ENCODE measurements at regions not wholly inside any gene's neighbourhood (a gene's known extent, or its start where the extent isn't known, plus 50 kb on each side); places are given as distances from the start of the nearest gene placed in this dataset.

DNA sequence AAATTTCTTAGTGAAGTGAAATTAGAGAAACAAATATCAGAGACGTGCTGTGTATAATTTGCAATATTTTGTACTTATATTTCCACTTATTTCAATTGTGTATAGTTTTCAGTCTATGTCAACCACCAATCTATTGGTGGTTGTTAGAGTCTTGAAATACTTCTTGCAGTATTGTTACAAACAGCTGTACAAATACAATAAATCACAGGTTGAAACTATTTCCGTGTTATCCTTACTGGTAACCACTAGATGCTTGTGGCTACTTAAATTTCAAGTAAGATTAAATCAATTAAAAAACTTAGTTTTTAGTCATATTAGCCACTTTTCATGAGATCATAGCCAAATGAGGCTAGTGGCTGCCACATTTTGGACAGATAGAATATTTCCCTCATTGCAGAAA, 520.5 kb downstream of the GBA3 start:
- no peak for DNase-seq
- Histone ChIP-seq H3K4me1 (no peaks in the 10 kb centered on the region), H3K4me3 (no peak overlapping the region), H3K27ac (no peak overlapping the region), H3K27me3 (ENCODE audit: low read depth) (no peaks in the 10 kb centered on the region), H3K36me3 (no peaks in the 10 kb centered on the region), H3K9me3 (no peaks in the 10 kb centered on the region)
- ATAC-seq = no peak
- no peak for TF ChIP-seq CTCF (IDR thresholded peaks at IDR 0.05)
- intact Hi-C loops (cut with DNase I) = no loop called here

- H3K27ac ChIP-seq = no peak overlapping the region
- H3K36me3 ChIP-seq = no peaks in the 10 kb centered on the region
- H3K4me1 ChIP-seq = no peaks in the 10 kb centered on the region
- ATAC-seq (no peak), DNase-seq (no peak)
- no peaks in the 10 kb centered on the region for H3K9me3 ChIP-seq
- H3K27me3 ChIP-seq (ENCODE audit: low read depth) = no peaks in the 10 kb centered on the region
- no peak overlapping the region for H3K4me3 ChIP-seq
- intact Hi-C loops (cut with DNase I) = no loop called here
- no peak for TF ChIP-seq CTCF (IDR thresholded peaks at IDR 0.05)
These were observed 519.8 kb downstream of the GBA3 start for GRCh38 chr4:23212558-23212957.

DNA sequence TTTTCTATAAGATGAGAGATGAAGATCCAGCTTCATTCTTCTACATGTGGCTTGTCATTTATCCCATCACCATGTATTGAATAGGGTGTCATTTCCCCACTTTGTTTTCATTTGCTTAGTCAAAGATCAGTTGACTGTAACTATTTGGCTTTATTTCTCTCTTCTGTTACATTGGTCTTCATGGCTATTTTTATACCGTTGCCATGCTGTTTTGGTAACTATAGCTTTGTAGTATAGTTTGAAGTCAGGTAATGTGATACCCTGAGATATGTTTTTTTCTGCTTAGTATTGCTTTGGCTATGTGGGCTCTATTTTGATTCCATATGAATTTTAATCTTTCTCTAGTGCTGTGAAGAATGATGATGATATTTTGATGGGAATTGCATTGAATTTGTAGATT, 514.3 kb downstream of the GBA3 start:
- Histone ChIP-seq H3K4me1 (no peaks in the 10 kb centered on the region), H3K27me3 (ENCODE audit: low read depth) (no peaks in the 10 kb centered on the region), H3K36me3 (no peaks in the 10 kb centered on the region), H3K4me3 (no peak overlapping the region), H3K27ac (no peak overlapping the region), H3K9me3 (peaks cover 16% of the 10 kb centered on the region)
- intact Hi-C loops (cut with DNase I) = no loop called here
- no peak for TF ChIP-seq CTCF (IDR thresholded peaks at IDR 0.05)
- DNase-seq (no peak), ATAC-seq (no peak)

DNA sequence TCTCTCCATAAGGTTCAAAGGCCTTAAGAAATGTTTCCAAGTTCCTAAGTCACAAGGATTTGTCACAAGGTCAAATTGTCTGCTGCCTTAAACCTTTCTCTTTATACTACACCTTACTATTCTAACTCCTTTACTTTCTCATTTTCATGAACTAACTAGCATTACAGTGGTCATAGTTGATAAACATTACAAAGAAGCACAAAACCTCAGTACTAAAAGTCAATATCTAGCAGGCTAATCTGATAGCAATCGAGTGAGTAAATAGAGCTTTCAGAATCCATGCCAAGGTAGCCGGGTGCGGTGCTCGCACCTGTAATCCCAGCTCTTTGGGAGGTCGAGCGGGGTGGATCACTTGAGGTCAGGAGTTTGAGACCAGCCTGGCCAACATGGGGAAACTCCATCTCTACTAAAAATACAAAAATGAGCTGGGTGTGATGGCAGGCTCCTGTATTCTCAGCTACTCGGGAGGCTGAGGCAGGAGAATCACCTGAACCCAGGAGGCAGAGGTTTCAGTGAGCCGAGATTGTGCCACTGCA, 510.0 kb downstream of the GBA3 start:
- intact Hi-C loops (cut with DNase I) = no loop called here
- no peak for TF ChIP-seq CTCF (IDR thresholded peaks at IDR 0.05)
- Histone ChIP-seq H3K4me1 (no peaks in the 10 kb centered on the region), H3K36me3 (no peaks in the 10 kb centered on the region), H3K27me3 (ENCODE audit: low read depth) (no peaks in the 10 kb centered on the region), H3K4me3 (no peak overlapping the region), H3K9me3 (peaks cover 16% of the 10 kb centered on the region), H3K27ac (no peak overlapping the region)
- DNase-seq (no peak), ATAC-seq (no peak)

DNA sequence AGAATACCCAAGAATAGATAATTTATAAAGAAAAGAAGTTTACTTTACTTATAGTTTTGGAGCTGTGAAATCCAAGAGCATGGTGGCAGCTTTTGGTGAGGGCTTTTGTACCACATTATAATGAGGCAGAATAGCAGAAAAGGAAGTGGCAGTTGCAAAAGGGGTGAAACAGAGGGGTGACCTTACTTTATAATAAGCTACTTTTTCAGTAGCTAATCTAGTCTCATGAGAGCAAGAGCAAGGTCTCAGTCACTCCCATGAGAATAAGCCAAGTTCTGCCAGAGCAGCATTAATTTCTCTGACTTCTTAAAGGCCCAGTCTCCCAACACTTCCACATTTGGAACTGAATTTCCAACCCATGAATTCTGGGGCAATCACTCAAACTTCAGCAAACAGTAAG, 502.0 kb downstream of the GBA3 start:
- no peaks in the 10 kb centered on the region for H3K4me1 ChIP-seq
- intact Hi-C loops (cut with DNase I) = no loop called here
- ATAC-seq (no peak), DNase-seq (no peak)
- H3K36me3 ChIP-seq = no peaks in the 10 kb centered on the region
- no peak overlapping the region for H3K4me3 ChIP-seq
- TF ChIP-seq CTCF (IDR thresholded peaks at IDR 0.05) = no peak
- H3K27ac ChIP-seq = no peak overlapping the region
- H3K27me3 ChIP-seq (ENCODE audit: low read depth) = no peaks in the 10 kb centered on the region
- no peaks in the 10 kb centered on the region for H3K9me3 ChIP-seq

GRCh38 chr4:23174179-23174578, 481.4 kb downstream of the GBA3 start:
- Histone ChIP-seq H3K27ac (no peak overlapping the region), H3K27me3 (ENCODE audit: low read depth) (no peaks in the 10 kb centered on the region), H3K36me3 (no peaks in the 10 kb centered on the region), H3K4me1 (no peaks in the 10 kb centered on the region), H3K9me3 (no peaks in the 10 kb centered on the region), H3K4me3 (no peak overlapping the region)
- intact Hi-C loops (cut with DNase I) = no loop called here
- ATAC-seq (no peak), DNase-seq (no peak)
- no peak for TF ChIP-seq CTCF (IDR thresholded peaks at IDR 0.05)
